Parathyroid adenoma (tissue), 2 donors: ENCODE measurements at regions not wholly inside any gene's neighbourhood (a gene's known extent, or its start where the extent isn't known, plus 50 kb on each side); places are given as distances from the start of the nearest gene placed in this dataset.

ENCODE experiments used
- H2AFZ ChIP-seq: fragments of 300-600 bp; sonication (generic); one replicate; pipeline ENCODE4 v1.7.0; 2017; ENCODE audit warnings: antibody characterized with exemption, mild to moderate bottlenecking
- H3K27ac ChIP-seq: fragments of 300-600 bp; sonication (generic); one replicate; pipeline ENCODE4 v1.7.0; 2017
- H3K27me3 ChIP-seq: fragments of 300-600 bp; sonication (generic); one replicate; pipeline ENCODE4 v1.7.0; 2017; ENCODE audit warnings: low read length; ENCODE audit not compliant: control insufficient read depth, insufficient read depth
- H3K36me3 ChIP-seq: fragments of 300-600 bp; sonication (generic); one replicate; pipeline ENCODE4 v1.7.0; 2017; ENCODE audit warnings: low read length; ENCODE audit not compliant: control insufficient read depth, insufficient read depth
- H3K4me1 ChIP-seq: fragments of 300-600 bp; sonication (generic); one replicate; pipeline ENCODE4 v1.7.0; 2017; ENCODE audit warnings: control low read depth
- H3K4me2 ChIP-seq: fragments of 300-600 bp; sonication (generic); one replicate; pipeline ENCODE4 v1.7.0; 2017; ENCODE audit warnings: low read length
- H3K4me3 ChIP-seq: fragments of 300-600 bp; sonication (generic); one replicate; pipeline ENCODE4 v1.7.0; 2017; ENCODE audit warnings: low read depth, low read length
- H3K79me2 ChIP-seq: fragments of 300-600 bp; sonication (generic); one replicate; pipeline ENCODE4 v1.7.0; 2017; ENCODE audit warnings: control low read depth
- H3K9ac ChIP-seq: fragments of 300-600 bp; sonication (generic); one replicate; pipeline ENCODE4 v1.7.0; 2017; ENCODE audit warnings: mild to moderate bottlenecking
- H3K9me3 ChIP-seq: fragments of 300-600 bp; sonication (generic); one replicate; pipeline ENCODE4 v1.7.0; 2017; ENCODE audit warnings: low read length; ENCODE audit not compliant: control insufficient read depth
- CTCF ChIP-seq: fragments of 300-600 bp; sonication (generic); IDR thresholded peaks from one replicate; pipeline ENCODE4 v1.7.0; 2017; ENCODE audit warnings: antibody characterized with exemption, mild to moderate bottlenecking
- donor health status: primary hyperparathyroidism.

GRCh38 chr11:92791886-92792285 lies 177.6 kb upstream of the MTNR1B start:
- TF ChIP-seq CTCF, result no peak
- Histone ChIP-seq H3K4me3 (no peak overlapping the region), H3K27me3 (no peaks in the 10 kb centered on the region), H3K36me3 (no peaks in the 10 kb centered on the region), H3K9ac (no peak overlapping the region), H3K79me2 (no peaks in the 10 kb centered on the region), H3K27ac (no peak overlapping the region), H3K9me3 (no peaks in the 10 kb centered on the region), H3K4me2 (no peak overlapping the region), H2AFZ (no peak overlapping the region), H3K4me1 (no peaks in the 10 kb centered on the region)

- Histone ChIP-seq H2AFZ (no peak overlapping the region), H3K9ac (no peak overlapping the region), H3K27me3 (no peaks in the 10 kb centered on the region), H3K79me2 (no peaks in the 10 kb centered on the region), H3K4me2 (no peak overlapping the region), H3K36me3 (no peaks in the 10 kb centered on the region), H3K4me1 (no peaks in the 10 kb centered on the region), H3K4me3 (no peak overlapping the region), H3K27ac (no peak overlapping the region), H3K9me3 (no peaks in the 10 kb centered on the region)
- no peak for TF ChIP-seq CTCF
Observed at GRCh38 chr11:92793189-92793588, 176.3 kb upstream of the MTNR1B start.

- Histone ChIP-seq H3K9ac (no peak overlapping the region), H3K4me1 (no peaks in the 10 kb centered on the region), H3K9me3 (no peaks in the 10 kb centered on the region), H3K79me2 (no peaks in the 10 kb centered on the region), H3K4me3 (no peak overlapping the region), H2AFZ (no peak overlapping the region), H3K36me3 (no peaks in the 10 kb centered on the region), H3K27ac (no peak overlapping the region), H3K4me2 (no peak overlapping the region), H3K27me3 (no peaks in the 10 kb centered on the region)
- no peak for TF ChIP-seq CTCF
Observed at GRCh38 chr11:92794783-92795182, 174.7 kb upstream of the MTNR1B start.

- Histone ChIP-seq H3K27me3 (no peaks in the 10 kb centered on the region), H2AFZ (no peak overlapping the region), H3K79me2 (no peaks in the 10 kb centered on the region), H3K36me3 (no peaks in the 10 kb centered on the region), H3K27ac (no peak overlapping the region), H3K4me3 (no peak overlapping the region), H3K9ac (no peak overlapping the region), H3K9me3 (no peaks in the 10 kb centered on the region), H3K4me1 (no peaks in the 10 kb centered on the region), H3K4me2 (no peak overlapping the region)
- TF ChIP-seq CTCF, result no peak
Observed at GRCh38 chr11:92796744-92797143, 172.7 kb upstream of the MTNR1B start.

GRCh38 chr11:92797874-92798273 lies 171.6 kb upstream of the MTNR1B start:
- Histone ChIP-seq H2AFZ (no peak overlapping the region), H3K4me1 (no peaks in the 10 kb centered on the region), H3K27ac (no peak overlapping the region), H3K79me2 (no peaks in the 10 kb centered on the region), H3K4me2 (no peak overlapping the region), H3K9me3 (no peaks in the 10 kb centered on the region), H3K27me3 (no peaks in the 10 kb centered on the region), H3K36me3 (no peaks in the 10 kb centered on the region), H3K4me3 (no peak overlapping the region), H3K9ac (no peak overlapping the region)
- TF ChIP-seq CTCF, result no peak
